GM10266 (cell line): ENCODE measurements at regions not wholly inside any gene's neighbourhood (a gene's known extent, or its start where the extent isn't known, plus 50 kb on each side); places are given as distances from the start of the nearest gene placed in this dataset.

Source experiments
- DNase-seq: peaks from one replicate; pipeline ENCODE4 v3.0.0; 2012; ENCODE audit errors: extremely low spot score
- TF ChIP-seq, protein P1 (sequence below): IDR thresholded peaks from 2 replicates; pipeline ENCODE4 v1.5.1; 2012; ENCODE audit warnings: mild to moderate bottlenecking, low read depth; ENCODE audit not compliant: control insufficient read depth, insufficient read depth; ENCODE audit errors: missing control alignments

DNA sequence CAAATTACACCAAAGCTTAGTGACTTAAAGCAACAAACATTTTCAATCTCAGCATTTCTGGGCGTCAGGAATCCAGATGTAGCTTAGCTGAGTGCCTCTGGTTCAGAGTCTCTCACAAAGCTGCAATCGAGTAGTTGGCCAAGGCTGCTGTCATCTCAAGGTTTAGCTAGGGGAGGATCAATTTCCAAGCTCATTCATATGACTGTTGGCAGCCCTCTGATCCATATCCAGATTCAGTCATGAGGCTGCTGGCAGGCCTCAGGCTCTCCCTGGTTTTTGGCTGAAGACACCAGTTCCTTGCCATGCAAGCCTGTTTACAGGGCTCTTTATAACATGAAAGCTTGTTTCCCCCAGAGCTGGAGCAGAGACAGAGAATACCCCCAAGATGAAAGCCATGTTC, 419.5 kb upstream of the TLE4 start:
- TF ChIP-seq, protein P1, sequence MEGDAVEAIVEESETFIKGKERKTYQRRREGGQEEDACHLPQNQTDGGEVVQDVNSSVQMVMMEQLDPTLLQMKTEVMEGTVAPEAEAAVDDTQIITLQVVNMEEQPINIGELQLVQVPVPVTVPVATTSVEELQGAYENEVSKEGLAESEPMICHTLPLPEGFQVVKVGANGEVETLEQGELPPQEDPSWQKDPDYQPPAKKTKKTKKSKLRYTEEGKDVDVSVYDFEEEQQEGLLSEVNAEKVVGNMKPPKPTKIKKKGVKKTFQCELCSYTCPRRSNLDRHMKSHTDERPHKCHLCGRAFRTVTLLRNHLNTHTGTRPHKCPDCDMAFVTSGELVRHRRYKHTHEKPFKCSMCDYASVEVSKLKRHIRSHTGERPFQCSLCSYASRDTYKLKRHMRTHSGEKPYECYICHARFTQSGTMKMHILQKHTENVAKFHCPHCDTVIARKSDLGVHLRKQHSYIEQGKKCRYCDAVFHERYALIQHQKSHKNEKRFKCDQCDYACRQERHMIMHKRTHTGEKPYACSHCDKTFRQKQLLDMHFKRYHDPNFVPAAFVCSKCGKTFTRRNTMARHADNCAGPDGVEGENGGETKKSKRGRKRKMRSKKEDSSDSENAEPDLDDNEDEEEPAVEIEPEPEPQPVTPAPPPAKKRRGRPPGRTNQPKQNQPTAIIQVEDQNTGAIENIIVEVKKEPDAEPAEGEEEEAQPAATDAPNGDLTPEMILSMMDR = no peak

DNA sequence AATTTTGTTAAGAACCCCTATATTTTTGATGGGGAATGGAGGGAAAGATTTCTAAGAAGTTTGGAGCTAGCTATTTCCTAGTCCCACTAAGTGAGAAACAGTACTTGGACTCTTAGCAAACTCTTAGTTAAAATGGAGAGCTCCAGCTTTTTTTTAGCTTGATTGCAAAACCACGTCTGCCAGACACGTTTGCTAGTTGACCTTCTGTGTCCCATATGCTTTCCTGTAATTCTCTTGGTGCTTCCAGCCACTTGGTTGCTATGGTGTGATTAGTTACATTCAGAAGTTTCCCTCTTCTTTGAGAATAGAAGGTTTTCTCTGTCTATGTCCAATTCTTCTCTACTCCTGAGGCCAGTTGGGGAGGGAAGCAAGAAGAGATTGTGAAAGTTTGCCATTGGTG, 417.0 kb upstream of the TLE4 start:
- TF ChIP-seq, protein P1 = no peak
- DNase-seq = no peak

More for the DNA sequence above, 419.5 kb upstream of the TLE4 start:
- no peak for DNase-seq

DNA sequence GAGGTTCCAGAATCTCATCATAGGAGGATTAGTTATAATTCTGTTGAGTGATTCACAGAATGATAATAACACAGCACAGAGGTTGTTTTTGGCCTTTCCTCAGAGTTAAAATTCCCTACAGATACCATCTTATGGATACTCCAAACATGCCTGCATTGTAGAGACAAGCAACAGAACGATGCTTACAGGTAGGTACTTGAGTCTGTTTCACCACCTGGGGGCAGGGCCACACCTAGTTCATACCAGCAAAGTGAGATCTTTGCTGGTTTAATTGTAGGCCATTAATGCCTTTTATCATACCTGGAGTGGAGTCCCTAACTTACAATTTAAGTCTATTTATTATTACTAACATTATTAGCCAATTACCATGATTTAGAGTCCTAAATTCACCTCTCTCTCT, 416.5 kb upstream of the TLE4 start:
- no peak for DNase-seq
- TF ChIP-seq, protein P1 = no peak

DNA sequence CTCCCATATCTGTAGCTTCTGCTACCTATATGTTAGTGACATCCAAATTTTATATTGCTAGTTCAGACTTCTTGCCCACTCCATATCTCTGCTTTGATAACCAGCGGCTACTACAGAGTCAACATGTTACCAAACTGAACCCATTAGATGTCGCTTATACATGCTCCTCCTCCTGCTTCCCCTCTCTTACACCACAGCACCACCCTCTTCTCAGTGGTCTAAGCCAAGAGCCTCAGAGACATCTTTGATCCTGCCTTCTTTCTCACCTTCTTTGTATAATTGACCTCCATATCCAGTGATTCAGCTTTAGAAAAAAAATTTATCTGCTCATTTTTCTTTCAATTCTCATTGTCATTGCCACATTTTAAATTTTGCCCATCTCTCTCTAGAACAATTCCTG, 408.2 kb upstream of the TLE4 start:
- TF ChIP-seq, protein P1 = no peak
- DNase-seq = no peak

DNA sequence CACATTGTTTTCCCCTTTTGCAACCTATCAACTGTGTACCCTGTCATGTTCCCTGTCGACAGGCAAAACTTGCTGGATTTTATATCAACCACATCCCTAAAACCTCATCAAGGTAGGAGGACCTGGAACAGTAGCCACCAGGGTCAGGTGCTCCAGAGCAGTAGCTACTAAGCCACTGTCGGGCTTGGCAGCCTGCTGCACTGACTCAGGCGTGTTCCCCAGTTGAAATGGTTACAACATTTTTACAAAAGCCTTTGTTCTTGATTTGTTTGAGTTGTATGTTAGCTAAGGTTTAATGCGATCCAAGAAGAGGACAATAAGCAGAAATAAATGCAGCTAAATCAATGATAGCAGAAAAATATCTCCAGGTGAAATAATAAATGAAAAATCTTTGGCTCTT, 407.4 kb upstream of the TLE4 start:
- DNase-seq = no peak
- TF ChIP-seq, protein P1 = no peak

DNA sequence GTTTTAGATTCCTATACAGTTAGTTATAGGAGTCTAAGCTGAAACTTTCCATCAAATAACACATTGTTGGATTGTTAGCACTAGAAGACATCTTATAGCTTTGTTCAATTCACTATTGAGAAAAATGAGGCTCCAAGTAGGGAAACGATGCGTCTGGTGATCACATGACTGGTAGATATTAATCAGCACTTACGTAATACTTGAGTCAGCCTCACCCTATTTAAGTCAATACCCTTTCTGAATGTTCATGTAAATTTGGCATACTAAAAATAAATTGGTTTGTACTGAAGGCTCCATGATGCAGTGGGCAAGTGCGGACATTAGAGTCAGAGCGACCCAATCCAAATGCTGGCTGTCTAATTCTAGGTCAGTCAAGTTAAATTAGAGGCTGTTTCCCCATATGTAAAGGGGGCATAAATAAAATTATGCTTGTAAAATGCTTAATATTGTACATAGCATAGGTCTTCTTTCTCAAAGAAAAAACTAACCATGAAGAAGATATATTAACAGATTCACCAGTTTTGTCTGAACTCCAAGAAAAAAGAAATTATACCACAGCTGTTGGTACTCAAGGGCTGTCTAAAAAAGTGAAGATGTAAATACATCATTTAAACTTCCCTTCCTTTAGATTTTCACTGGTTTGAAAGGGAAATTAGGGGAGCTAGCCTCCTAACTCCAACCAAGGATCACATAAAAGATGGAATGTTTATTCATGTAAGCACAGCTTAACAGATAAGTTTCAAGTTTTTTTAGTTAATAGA, 406.6 kb upstream of the TLE4 start:
- TF ChIP-seq, protein P1 = no peak
- DNase-seq = no peak

DNA sequence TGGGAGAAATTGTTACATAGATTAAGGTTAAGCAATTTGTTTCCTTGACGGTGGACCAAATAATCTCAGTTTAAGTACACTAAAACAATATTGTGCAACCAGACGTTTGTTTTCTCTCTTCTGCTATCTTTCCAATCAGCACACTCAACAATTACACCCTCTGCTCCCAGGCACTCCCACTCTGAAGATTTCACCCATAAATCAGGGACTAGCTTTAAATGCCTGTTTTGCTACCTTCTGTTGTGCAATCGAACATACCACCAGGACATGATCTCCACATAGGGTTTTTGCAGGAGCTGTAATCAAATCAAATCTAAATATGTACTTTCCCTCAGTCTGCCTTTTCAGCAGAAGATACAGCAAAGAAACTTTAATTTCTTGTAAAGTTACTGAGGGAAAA, 405.8 kb upstream of the TLE4 start:
- no peak for DNase-seq
- TF ChIP-seq, protein P1 = no peak
